HG03558 (cell line): ENCODE measurements at regions not wholly inside any gene's neighbourhood (a gene's known extent, or its start where the extent isn't known, plus 50 kb on each side); places are given as distances from the start of the nearest gene placed in this dataset.

Source experiments
- ATAC-seq: cut with Tn5 transposase; IDR thresholded peaks from one replicate; pipeline ENCODE4 v1.9.1; 2021; ENCODE audit warnings: moderate number of reproducible peaks; ENCODE audit not compliant: unreplicated experiment; ENCODE audit errors: extremely low read depth

- no peak for ATAC-seq
These were observed 73.1 kb downstream of the IRF8 start for GRCh38 chr16:85971902-85972638.

GRCh38 chr16:85974428-85975375 lies 75.7 kb downstream of the IRF8 start:
- no peak for ATAC-seq

- ATAC-seq: no peak
These were observed 76.6 kb downstream of the IRF8 start for GRCh38 chr16:85975451-85975981.

GRCh38 chr16:85978291-85978775 lies 79.4 kb downstream of the IRF8 start:
- ATAC-seq: no peak

- ATAC-seq: no peak
These were observed 80.0 kb downstream of the IRF8 start for GRCh38 chr16:85978976-85979375.

- ATAC-seq: no peak
These were observed 80.6 kb downstream of the IRF8 start for GRCh38 chr16:85979605-85980004.

- ATAC-seq: no peak
These were observed 81.7 kb downstream of the IRF8 start for GRCh38 chr16:85980686-85981085.

- no peak for ATAC-seq
These were observed 83.0 kb downstream of the IRF8 start for GRCh38 chr16:85981826-85982562.

- ATAC-seq: no peak
These were observed 83.6 kb downstream of the IRF8 start for GRCh38 chr16:85982563-85982939.

- no peak for ATAC-seq
These were observed 84.1 kb downstream of the IRF8 start for GRCh38 chr16:85983064-85983463.

GRCh38 chr16:85983606-85984230 lies 84.8 kb downstream of the IRF8 start:
- ATAC-seq: no peak

GRCh38 chr16:85984231-85984880 lies 85.4 kb downstream of the IRF8 start:
- ATAC-seq: no peak

- no peak for ATAC-seq
These were observed 86.0 kb downstream of the IRF8 start for GRCh38 chr16:85984947-85985451.

- no peak for ATAC-seq
These were observed 88.2 kb downstream of the IRF8 start for GRCh38 chr16:85986931-85987749.

- ATAC-seq: no peak
These were observed 88.8 kb downstream of the IRF8 start for GRCh38 chr16:85987750-85988078.

- ATAC-seq: no peak
These were observed 89.3 kb downstream of the IRF8 start for GRCh38 chr16:85988306-85988705.

GRCh38 chr16:85988723-85989313 lies 89.9 kb downstream of the IRF8 start:
- no peak for ATAC-seq

GRCh38 chr16:85989376-85989775 lies 90.4 kb downstream of the IRF8 start:
- ATAC-seq: no peak
